Ovary (tissue), 3 donors: ENCODE measurements at regions not wholly inside any gene's neighbourhood (a gene's known extent, or its start where the extent isn't known, plus 50 kb on each side); places are given as distances from the start of the nearest gene placed in this dataset.

Source experiments
- EP300 ChIP-seq: sonication (generic); formaldehyde crosslinking; IDR thresholded peaks from one replicate; pipeline ENCODE4 v1.6.1; 2017; ENCODE audit warnings: antibody characterized with exemption
- POLR2A ChIP-seq: fragments of 450-650 bp; IDR thresholded peaks from one replicate; pipeline ENCODE4 v1.6.1; 2017; ENCODE audit warnings: antibody characterized with exemption, mild to moderate bottlenecking, moderate library complexity
- TF ChIP-seq, protein P1 (sequence below), 3 donors: fragments of 450-650 bp in 2 of 3; fragments of 200-600 bp in 1 of 3; IDR thresholded peaks; one replicate each; pipeline versions ENCODE4 v1.5.1 to v1.8.0; 2016 to 2022; ENCODE audit warnings: antibody characterized with exemption in 3 of 3, mild to moderate bottlenecking in 1 of 3
- donor health status: DM: no; HTN: no; CAD: no.

DNA sequence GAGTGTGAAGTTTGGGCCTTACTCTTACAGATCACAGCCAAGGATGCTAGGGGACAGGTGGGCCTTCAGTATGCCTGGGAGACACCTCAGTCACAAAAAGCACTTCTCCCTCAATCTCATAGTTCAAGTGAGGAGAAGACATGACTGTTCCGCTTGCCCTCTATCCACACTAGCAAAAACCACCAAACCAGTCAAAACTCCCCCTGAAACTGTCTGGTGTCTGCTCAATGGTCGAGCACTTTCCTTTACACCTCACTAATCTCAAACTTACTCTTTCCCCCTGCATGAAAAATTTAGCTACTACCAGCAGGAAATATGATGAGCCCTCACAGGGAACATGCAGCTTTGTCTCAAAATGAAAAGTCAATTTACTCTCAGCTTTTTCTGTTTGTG is 232.2 kb downstream of the TRIB2 start:
- TF ChIP-seq, protein P1, sequence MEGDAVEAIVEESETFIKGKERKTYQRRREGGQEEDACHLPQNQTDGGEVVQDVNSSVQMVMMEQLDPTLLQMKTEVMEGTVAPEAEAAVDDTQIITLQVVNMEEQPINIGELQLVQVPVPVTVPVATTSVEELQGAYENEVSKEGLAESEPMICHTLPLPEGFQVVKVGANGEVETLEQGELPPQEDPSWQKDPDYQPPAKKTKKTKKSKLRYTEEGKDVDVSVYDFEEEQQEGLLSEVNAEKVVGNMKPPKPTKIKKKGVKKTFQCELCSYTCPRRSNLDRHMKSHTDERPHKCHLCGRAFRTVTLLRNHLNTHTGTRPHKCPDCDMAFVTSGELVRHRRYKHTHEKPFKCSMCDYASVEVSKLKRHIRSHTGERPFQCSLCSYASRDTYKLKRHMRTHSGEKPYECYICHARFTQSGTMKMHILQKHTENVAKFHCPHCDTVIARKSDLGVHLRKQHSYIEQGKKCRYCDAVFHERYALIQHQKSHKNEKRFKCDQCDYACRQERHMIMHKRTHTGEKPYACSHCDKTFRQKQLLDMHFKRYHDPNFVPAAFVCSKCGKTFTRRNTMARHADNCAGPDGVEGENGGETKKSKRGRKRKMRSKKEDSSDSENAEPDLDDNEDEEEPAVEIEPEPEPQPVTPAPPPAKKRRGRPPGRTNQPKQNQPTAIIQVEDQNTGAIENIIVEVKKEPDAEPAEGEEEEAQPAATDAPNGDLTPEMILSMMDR (IDR thresholded peaks at IDR 0.05) = no peak
- no peak for TF ChIP-seq POLR2A
- TF ChIP-seq EP300 = no peak
